OCI-LY3 (cell line): ENCODE measurements at regions not wholly inside any gene's neighbourhood (a gene's known extent, or its start where the extent isn't known, plus 50 kb on each side); places are given as distances from the start of the nearest gene placed in this dataset.

Experiments
- H2AFZ ChIP-seq: fragments of 200-600, 300-600 bp; shearing (Covaris generic); 2 replicates; pipeline ENCODE4 v1.6.0; 2014; ENCODE audit warnings: antibody characterized with exemption, low read depth, low read length
- H3K27ac ChIP-seq: fragments of 200-600, 300-600 bp; sonication (generic); 2 replicates; pipeline ENCODE4 v1.5.1; 2014; ENCODE audit warnings: mild to moderate bottlenecking, low read length, moderate library complexity, mixed read lengths
- H3K27me3 ChIP-seq: fragments of 200-600, 300-600 bp; sonication (generic); 2 replicates; pipeline ENCODE4 v1.6.1; 2014; ENCODE audit warnings: low read depth, low read length, mixed read lengths
- H3K36me3 ChIP-seq: fragments of 200-600, 300-600 bp; sonication (generic); replicated peaks from 2 replicates; pipeline ENCODE3; 2014; ENCODE audit warnings: low read depth, low read length, mixed read lengths
- H3K4me1 ChIP-seq: fragments of 300-600, 200-600 bp; sonication (generic); 2 replicates; pipeline ENCODE4 v1.6.1; 2014; ENCODE audit warnings: low read length, mixed read lengths
- H3K4me2 ChIP-seq: fragments of 200-600, 300-600 bp; sonication (generic); 2 replicates; pipeline ENCODE4 v1.6.1; 2014; ENCODE audit warnings: low read length, mixed read lengths
- H3K4me3 ChIP-seq: fragments of 300-600, 200-600 bp; sonication (generic); 2 replicates; pipeline ENCODE4 v1.5.1; 2014; ENCODE audit warnings: antibody characterized with exemption, mild to moderate bottlenecking, low read length, moderate library complexity
- H3K79me2 ChIP-seq: fragments of 300-600, 200-600 bp; shearing (Covaris generic); 2 replicates; pipeline ENCODE4 v1.6.1; 2014; ENCODE audit warnings: mild to moderate bottlenecking, low read length, mixed read lengths
- H3K9ac ChIP-seq: fragments of 300-600, 200-600 bp; shearing (Covaris generic); 2 replicates; pipeline ENCODE4 v1.6.0; 2014; ENCODE audit warnings: mild to moderate bottlenecking, low read length, moderate library complexity
- H3K9me3 ChIP-seq: fragments of 200-600, 300-600 bp; shearing (Covaris generic); 2 replicates; pipeline ENCODE4 v1.6.1; 2014; ENCODE audit warnings: low read length, mixed read lengths; ENCODE audit not compliant: insufficient read depth
- H4K20me1 ChIP-seq: fragments of 200-600, 300-600 bp; sonication (generic); 2 replicates; pipeline ENCODE4 v1.6.1; 2016; ENCODE audit warnings: low read length, mixed read lengths; ENCODE audit not compliant: insufficient read depth
- CTCF ChIP-seq: fragments of 200-600, 300-600 bp; sonication (generic); IDR thresholded peaks from 2 replicates; pipeline ENCODE4 v1.5.1; 2014; ENCODE audit warnings: antibody characterized with exemption, low read length, low read depth
- EZH2phosphoT487 ChIP-seq: fragments of 200-600 bp; shearing (Covaris generic); IDR thresholded peaks from 2 replicates; pipeline ENCODE4 v1.6.1; 2018; ENCODE audit warnings: antibody characterized with exemption, mixed run types, low read depth

GRCh38 chr6:109237077-109237985 lies 142.0 kb downstream of the CEP57L1 start:
- Histone ChIP-seq H3K9me3 (no peaks in the 10 kb centered on the region), H3K36me3 (no peaks in the 10 kb centered on the region), H3K27me3 (no peaks in the 10 kb centered on the region), H3K9ac (no peak overlapping the region), H2AFZ (peak overlapping the region; percentile 46; the same call in 1 of the 2 replicates), H3K4me1 (peaks cover 13% of the 10 kb centered on the region; the same call in 1 of the 2 replicates), H3K79me2 (no peaks in the 10 kb centered on the region), H3K4me2 (peak overlapping the region; percentile 43), H3K4me3 (no peak overlapping the region), H4K20me1 (no peaks in the 10 kb centered on the region), H3K27ac (no peak overlapping the region)
- no peak for TF ChIP-seq CTCF
- TF ChIP-seq EZH2phosphoT487, result no peak

- Histone ChIP-seq H3K4me2 (peak overlapping the region; percentile 43), H4K20me1 (no peaks in the 10 kb centered on the region), H3K4me1 (peaks cover 13% of the 10 kb centered on the region; the same call in 1 of the 2 replicates), H3K36me3 (no peaks in the 10 kb centered on the region), H2AFZ (peak overlapping the region; percentile 46), H3K27me3 (no peaks in the 10 kb centered on the region), H3K9ac (no peak overlapping the region), H3K9me3 (no peaks in the 10 kb centered on the region), H3K4me3 (no peak overlapping the region), H3K27ac (no peak overlapping the region), H3K79me2 (no peaks in the 10 kb centered on the region)
- no peak for TF ChIP-seq EZH2phosphoT487
- TF ChIP-seq CTCF, result peak; percentile 44
Observed at GRCh38 chr6:109236115-109237076, 141.1 kb downstream of the CEP57L1 start.

DNA sequence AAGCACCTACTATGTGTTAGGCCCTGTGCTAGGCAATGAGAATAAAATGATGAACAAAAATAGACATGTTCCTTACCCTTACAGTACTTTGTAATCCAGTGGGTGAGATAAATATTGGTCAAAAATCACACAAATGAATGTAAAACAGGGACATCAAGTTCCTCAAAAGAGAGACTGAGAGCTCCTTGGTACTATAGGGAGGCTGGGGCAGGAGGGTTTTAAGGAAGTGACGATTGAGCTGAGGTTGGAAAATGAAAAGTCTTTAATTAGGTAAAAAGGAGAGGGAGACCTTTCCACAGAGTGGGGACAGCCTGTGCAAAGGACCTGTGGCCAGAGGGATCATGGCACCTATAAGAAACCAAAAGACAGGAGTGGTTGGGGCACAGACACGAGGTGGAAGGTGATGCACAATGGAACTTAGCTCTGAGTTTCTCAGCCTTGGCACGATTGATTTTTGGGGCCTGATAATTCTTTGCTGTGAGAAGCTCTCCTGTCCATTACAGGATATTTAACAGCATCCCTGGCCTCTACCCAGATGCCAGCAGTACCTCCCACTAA lies 140.3 kb downstream of the CEP57L1 start:
- no peak overlapping the region for H3K4me3 ChIP-seq
- H3K4me2 ChIP-seq, result no peak overlapping the region
- H3K27ac ChIP-seq, result no peak overlapping the region
- no peak overlapping the region for H2AFZ ChIP-seq
- H3K4me1 ChIP-seq, result peaks cover 13% of the 10 kb centered on the region; the same call in 1 of the 2 replicates
- no peaks in the 10 kb centered on the region for H3K9me3 ChIP-seq
- no peaks in the 10 kb centered on the region for H3K27me3 ChIP-seq
- TF ChIP-seq EZH2phosphoT487 (no peak), CTCF (no peak)
- H3K9ac ChIP-seq, result no peak overlapping the region
- H4K20me1 ChIP-seq, result no peaks in the 10 kb centered on the region
- H3K36me3 ChIP-seq, result no peaks in the 10 kb centered on the region
- H3K79me2 ChIP-seq, result no peaks in the 10 kb centered on the region
